AG09309 (cell line): ENCODE measurements at regions not wholly inside any gene's neighbourhood (a gene's known extent, or its start where the extent isn't known, plus 50 kb on each side); places are given as distances from the start of the nearest gene placed in this dataset.
A peak's percentile ranks its signal among the peaks of the same experiment; 100 is the strongest.

Source experiments
- DNase-seq: peaks from one replicate; pipeline ENCODE4 v3.0.0-alpha.2; 2010; ENCODE audit warnings: low read depth
- H3K4me3 ChIP-seq: 2 replicates; pipeline ENCODE4 v1.5.1; 2011; ENCODE audit warnings: mild to moderate bottlenecking, low read depth, low read length, moderate library complexity; ENCODE audit not compliant: control insufficient read depth
- TF ChIP-seq, protein P1 (sequence below): IDR thresholded peaks from 2 replicates; pipeline ENCODE4 v1.5.1; 2011; ENCODE audit warnings: mild to moderate bottlenecking, low read depth, low read length, inconsistent platforms; ENCODE audit not compliant: insufficient read depth, control insufficient read depth; ENCODE audit errors: missing control alignments

DNA sequence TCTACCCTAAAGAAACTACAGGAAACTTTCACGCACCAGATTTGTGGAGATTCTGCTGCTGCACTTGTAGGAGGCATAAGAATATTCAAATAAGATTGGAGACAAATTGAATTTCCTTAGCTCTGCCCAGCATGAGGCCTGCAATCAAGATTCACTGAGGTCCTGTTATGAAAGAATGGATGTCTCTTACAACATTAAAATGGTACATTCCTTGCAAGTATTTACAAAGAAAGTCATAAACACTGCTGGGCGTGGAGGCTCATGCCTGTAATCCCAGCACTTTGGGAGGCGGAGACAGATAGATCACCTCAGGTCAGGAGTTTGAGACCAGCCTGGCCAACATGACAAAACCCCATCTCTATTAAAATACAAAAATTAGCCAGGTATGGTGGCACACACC is 74.0 kb upstream of the MAP3K4 start:
- TF ChIP-seq, protein P1, sequence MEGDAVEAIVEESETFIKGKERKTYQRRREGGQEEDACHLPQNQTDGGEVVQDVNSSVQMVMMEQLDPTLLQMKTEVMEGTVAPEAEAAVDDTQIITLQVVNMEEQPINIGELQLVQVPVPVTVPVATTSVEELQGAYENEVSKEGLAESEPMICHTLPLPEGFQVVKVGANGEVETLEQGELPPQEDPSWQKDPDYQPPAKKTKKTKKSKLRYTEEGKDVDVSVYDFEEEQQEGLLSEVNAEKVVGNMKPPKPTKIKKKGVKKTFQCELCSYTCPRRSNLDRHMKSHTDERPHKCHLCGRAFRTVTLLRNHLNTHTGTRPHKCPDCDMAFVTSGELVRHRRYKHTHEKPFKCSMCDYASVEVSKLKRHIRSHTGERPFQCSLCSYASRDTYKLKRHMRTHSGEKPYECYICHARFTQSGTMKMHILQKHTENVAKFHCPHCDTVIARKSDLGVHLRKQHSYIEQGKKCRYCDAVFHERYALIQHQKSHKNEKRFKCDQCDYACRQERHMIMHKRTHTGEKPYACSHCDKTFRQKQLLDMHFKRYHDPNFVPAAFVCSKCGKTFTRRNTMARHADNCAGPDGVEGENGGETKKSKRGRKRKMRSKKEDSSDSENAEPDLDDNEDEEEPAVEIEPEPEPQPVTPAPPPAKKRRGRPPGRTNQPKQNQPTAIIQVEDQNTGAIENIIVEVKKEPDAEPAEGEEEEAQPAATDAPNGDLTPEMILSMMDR = no peak
- no peak overlapping the region for H3K4me3 ChIP-seq
- peak; percentile 32 for DNase-seq

DNA sequence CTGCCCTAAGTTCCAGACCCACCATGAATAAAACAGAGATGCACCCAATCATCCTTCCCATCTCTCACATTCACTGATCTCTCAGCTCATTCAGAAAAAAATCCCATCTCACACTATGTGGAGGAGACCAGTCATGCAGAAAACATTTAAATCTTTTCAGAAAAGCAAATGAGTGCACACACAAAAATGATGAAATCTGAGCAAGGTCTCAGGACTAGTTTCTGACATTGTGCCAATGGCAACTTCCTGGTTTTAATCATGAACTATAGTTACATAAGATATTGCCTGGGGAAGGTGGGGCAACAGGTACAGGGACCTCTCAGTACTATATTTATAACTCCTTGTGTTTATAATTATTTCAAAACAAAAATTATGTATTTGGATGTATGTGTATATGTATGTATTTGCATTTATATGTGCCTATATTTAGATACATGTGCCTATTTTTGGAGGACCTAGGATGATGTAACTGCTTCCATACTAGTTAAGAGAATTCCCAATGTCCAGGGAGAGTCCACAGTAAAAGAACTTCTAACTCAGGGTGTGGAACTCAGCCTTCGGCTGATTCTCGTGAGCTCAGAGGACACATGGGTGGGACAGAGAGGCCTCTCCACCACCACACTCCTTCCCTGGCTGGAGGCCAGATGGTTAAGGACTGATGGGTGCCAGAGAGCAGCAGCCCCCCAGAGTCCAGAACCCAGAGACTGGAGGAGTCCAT is 71.7 kb upstream of the MAP3K4 start:
- DNase-seq = peak; percentile 86

DNA sequence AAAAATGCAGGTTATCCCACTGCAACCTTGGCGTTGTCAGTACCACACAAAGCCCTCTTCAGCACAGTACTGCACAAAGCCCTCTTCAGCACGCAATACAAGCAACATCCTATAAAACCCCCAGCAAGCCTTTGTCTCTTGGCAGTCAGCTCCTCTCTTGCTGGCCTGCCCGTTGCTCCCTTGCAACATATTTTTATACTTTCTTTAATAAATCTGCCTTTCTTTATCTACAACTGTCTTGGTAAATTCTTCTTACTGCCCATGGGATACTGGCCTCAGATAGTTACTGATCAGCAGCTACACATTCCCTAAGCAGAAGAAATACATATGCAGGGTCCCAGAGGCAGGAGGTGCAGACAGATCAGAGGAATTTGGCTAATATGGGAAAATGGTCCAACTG is 70.5 kb upstream of the MAP3K4 start:
- TF ChIP-seq, protein P1 = no peak
- no peak overlapping the region for H3K4me3 ChIP-seq
- no peak for DNase-seq

More for the DNA sequence above, 71.7 kb upstream of the MAP3K4 start:
- no peak overlapping the region for H3K4me3 ChIP-seq
- TF ChIP-seq, protein P1 = no peak

DNA sequence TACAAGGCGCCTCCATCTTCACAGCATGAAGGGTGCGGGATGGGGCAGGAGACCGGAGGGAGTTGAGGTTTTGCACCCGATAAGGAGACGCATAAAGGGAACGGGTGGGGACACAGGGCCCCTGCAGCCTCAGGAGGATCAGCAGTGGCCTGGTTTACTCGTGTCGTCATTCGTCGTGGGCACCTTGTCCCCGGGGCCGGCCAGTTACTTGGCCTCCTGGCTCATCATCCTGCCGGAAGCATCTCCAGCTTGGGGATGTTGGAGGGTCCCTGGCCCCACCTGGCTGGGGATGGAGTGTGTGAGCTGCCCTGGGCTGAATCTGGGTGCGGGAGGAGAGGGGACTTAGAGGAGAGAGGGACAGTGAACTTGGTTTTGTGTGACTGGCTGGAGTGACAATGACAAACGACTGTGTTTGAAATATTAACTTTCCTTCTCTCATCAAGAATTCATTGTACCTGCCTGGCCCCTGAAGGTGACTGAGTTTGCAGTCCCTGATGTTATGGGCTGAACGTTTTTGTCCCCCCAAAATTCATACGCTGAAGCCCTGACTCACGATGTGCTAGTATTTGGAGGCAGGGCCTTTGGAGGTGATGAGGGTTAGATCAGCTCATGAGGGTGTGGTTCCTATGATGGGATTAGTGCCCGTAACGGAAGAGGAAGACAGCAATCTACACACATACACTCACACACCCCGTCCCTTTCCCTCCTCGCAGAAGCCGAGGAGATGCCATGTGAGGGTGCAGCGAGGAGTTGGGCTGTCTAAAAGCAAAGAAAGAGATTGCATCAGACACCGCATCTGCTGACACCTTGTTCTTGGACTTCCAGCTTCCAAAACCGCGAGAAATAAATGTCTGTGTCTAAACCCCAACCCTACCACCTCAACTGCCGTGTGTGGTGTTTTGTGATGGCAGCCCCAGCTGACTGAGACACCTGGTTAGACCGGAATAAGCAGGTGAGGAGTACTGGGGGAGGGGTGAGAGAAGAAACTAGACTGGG is 65.0 kb upstream of the MAP3K4 start:
- DNase-seq = no peak
- TF ChIP-seq, protein P1 = no peak
- H3K4me3 ChIP-seq = no peak overlapping the region

DNA sequence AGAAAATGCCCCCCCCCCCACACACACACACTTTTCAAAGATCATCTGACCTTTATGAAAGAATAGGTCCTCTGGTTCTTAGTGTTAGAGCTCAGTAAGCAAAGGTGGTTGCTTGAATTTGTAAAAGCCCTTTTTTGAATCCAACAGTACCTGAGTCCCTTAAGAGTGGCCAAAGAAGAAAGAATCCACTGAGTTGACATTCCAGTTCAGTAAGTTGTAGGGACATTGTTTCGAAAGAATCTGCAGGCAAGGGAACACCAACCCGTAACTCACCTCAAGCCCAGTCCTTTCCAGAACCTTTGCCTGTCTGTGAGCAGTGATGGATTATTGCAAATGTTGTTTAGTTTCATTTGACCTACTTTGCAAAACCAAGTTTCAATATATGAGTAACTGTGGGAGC is 64.2 kb upstream of the MAP3K4 start:
- H3K4me3 ChIP-seq = no peak overlapping the region
- no peak for DNase-seq
- TF ChIP-seq, protein P1 = no peak

DNA sequence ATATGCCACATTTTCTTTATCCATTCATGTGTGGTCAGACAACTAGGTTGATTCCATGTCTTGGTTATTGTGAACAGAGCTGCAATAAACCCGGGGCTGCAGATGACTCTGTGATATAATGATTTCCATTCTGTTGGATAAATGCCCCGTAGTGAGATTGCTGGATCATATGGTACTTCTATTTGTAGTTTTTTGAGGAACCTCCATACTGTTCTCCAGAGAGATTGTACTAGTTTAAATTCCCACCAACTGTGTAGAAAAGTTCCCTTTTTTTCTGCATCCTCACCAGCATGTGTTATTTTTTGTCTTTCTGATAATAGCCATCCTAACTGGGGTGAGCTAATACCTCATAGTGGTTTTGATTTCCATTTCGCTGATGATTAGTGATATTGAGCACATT is 62.2 kb upstream of the MAP3K4 start:
- no peak overlapping the region for H3K4me3 ChIP-seq
- no peak for DNase-seq
- TF ChIP-seq, protein P1 = no peak
